GM12878 (cell line): ENCODE measurements at regions not wholly inside any gene's neighbourhood (a gene's known extent, or its start where the extent isn't known, plus 50 kb on each side); places are given as distances from the start of the nearest gene placed in this dataset.

Experiments
- ATAC-seq: fragments of 200-7000 bp; cut with Tn5 transposase; 3 replicates; pipeline ENCODE4 v1.9.1; 2020; ENCODE audit warnings: mild to moderate bottlenecking, moderate library complexity
- BruUV-seq: library from RNA; stranded (reverse); fragments of 400-500 nt; replicated peaks from 2 replicates; lab custom pipeline; 2021; lab: Mats Ljungman, UMichigan
- CTCF ChIA-PET: fragments of 300-600 bp; sonication (Branson Sonifier 250); formaldehyde crosslinking; extraction: SDS; loops from one replicate; lab custom pipeline; 2021; ENCODE audit warnings: inconsistent platforms; lab: Yijun Ruan, JAX
- POLR2A ChIA-PET: fragments of 350-600 bp; formaldehyde crosslinking; extraction: SDS; loops from one replicate; lab custom pipeline; 2021; ENCODE audit warnings: inconsistent platforms; lab: Charles Lee
- RAD21 ChIA-PET: fragments of 300-600 bp; sonication (Branson Sonifier 250); formaldehyde crosslinking; loops from one replicate; lab custom pipeline; 2023; ENCODE audit warnings: antibody characterized with exemption; ENCODE audit not compliant: unreplicated experiment; lab: Charles Lee
- SMC1A ChIA-PET: fragments of 300-600 bp; sonication (Branson Sonifier 250); formaldehyde crosslinking; loops from one replicate; lab custom pipeline; 2023; ENCODE audit not compliant: unreplicated experiment, uncharacterized antibody; lab: Charles Lee
- DNase-seq: peaks from one replicate; pipeline ENCODE4 v3.0.0-alpha.2; 2011; ENCODE audit warnings: low read depth, low spot score
- FAIRE-seq: peaks from 3 replicates; lab custom pipeline; 2011; peaks lifted over from hg19 to GRCh38; lab: Jason Lieb, UNC
- H2AFZ ChIP-seq: 2 replicates; pipeline ENCODE4 v1.6.0; 2011; ENCODE audit warnings: low read depth, low read length, control low read depth; ENCODE audit not compliant: control insufficient read depth
- H3K27ac ChIP-seq: 2 replicates; pipeline ENCODE4 v1.5.1; 2011; ENCODE audit warnings: control low read depth; ENCODE audit not compliant: control insufficient read depth, insufficient read depth
- H3K27me3 ChIP-seq, 2 experiments: replicated peaks in 1 of 2; 2 replicates each; pipeline versions ENCODE4 v1.6.0 to v1.6.1; 2011; ENCODE audit warnings: low read length in 1 of 2; ENCODE audit not compliant: control insufficient read depth in 2 of 2, insufficient read depth in 2 of 2
- H3K36me3 ChIP-seq, 2 experiments: 2 replicates each; pipeline ENCODE4 v1.5.1; 2011; ENCODE audit warnings: low read length in 1 of 2; ENCODE audit not compliant: control insufficient read depth in 2 of 2, insufficient read depth in 2 of 2
- H3K4me1 ChIP-seq: 2 replicates; pipeline ENCODE4 v1.6.1; 2011; ENCODE audit warnings: mild to moderate bottlenecking, low read length, moderate library complexity, mixed read lengths; ENCODE audit not compliant: control insufficient read depth, insufficient read depth
- H3K4me2 ChIP-seq: 2 replicates; pipeline ENCODE4 v1.6.0; 2011; ENCODE audit warnings: control low read depth; ENCODE audit not compliant: control insufficient read depth, insufficient read depth
- H3K4me3 ChIP-seq: fragments of 200-600 bp; sonication (generic); 2 replicates; pipeline ENCODE4 v1.5.1; 2016
- H3K79me2 ChIP-seq: 2 replicates; pipeline ENCODE4 v1.6.0; 2011; ENCODE audit warnings: low read length; ENCODE audit not compliant: control insufficient read depth, insufficient read depth
- H3K9ac ChIP-seq: 2 replicates; pipeline ENCODE4 v1.8.0; 2011; ENCODE audit warnings: low read length, control low read depth, mixed read lengths; ENCODE audit not compliant: control insufficient read depth, insufficient read depth
- H3K9me3 ChIP-seq: replicated peaks from 3 replicates; pipeline ENCODE4 v1.5.1; 2011; ENCODE audit warnings: mild to moderate bottlenecking, low read length; ENCODE audit not compliant: control insufficient read depth, insufficient read depth
- H4K20me1 ChIP-seq: 2 replicates; pipeline ENCODE4 v1.6.0; 2011; ENCODE audit not compliant: control insufficient read depth, insufficient read depth
- BCL11A ChIP-seq: IDR thresholded peaks from 2 replicates; pipeline ENCODE4 v1.6.1; 2011; ENCODE audit warnings: low read depth, low read length
- BRCA1 ChIP-seq: IDR thresholded peaks from 2 replicates; pipeline ENCODE4 v1.6.1; 2011; ENCODE audit warnings: low read depth, low read length, improper control_type of control experiment
- CHD2 ChIP-seq: IDR thresholded peaks from 2 replicates; pipeline ENCODE4 v1.6.1; 2011; ENCODE audit warnings: low read depth, low read length, improper control_type of control experiment, borderline replicate concordance
- HDAC6 ChIP-seq: fragments of 200-600 bp; sonication (generic); IDR thresholded peaks from one replicate; pipeline ENCODE4 v1.8.0; 2017; ENCODE audit warnings: antibody characterized with exemption; ENCODE audit not compliant: unreplicated experiment
- NFIC ChIP-seq: IDR thresholded peaks from 2 replicates; pipeline ENCODE4 v1.6.1; 2012; ENCODE audit warnings: low read depth, mild to moderate bottlenecking, inconsistent platforms, low read length, moderate library complexity
- NFYB ChIP-seq: IDR thresholded peaks from 2 replicates; pipeline ENCODE4 v1.6.1; 2011; ENCODE audit warnings: low read depth, mild to moderate bottlenecking, low read length, improper control_type of control experiment, moderate library complexity; ENCODE audit not compliant: insufficient read depth
- NR2F1 ChIP-seq: fragments of 450-650 bp; conservative IDR thresholded peaks from 2 replicates; pipeline ENCODE4 v1.6.1; 2017; ENCODE audit warnings: mild to moderate bottlenecking
- SMARCA5 ChIP-seq: fragments of 450-650 bp; IDR thresholded peaks from 2 replicates; pipeline ENCODE4 v1.6.1; 2017; ENCODE audit warnings: mild to moderate bottlenecking
- SPI1 ChIP-seq: IDR thresholded peaks from 2 replicates; pipeline ENCODE4 v1.6.1; 2011; ENCODE audit warnings: low read depth, mild to moderate bottlenecking, low read length, moderate library complexity, borderline replicate concordance; ENCODE audit not compliant: insufficient read depth
- SUZ12 ChIP-seq: fragments of 200-600 bp; sonication (generic); IDR thresholded peaks from one replicate; pipeline ENCODE4 v1.6.1; 2018; ENCODE audit warnings: antibody characterized with exemption, mild to moderate bottlenecking; ENCODE audit not compliant: unreplicated experiment
- TCF12 ChIP-seq: IDR thresholded peaks from 2 replicates; pipeline ENCODE4 v1.6.1; 2011; ENCODE audit warnings: low read depth, mild to moderate bottlenecking, low read length
- ZBED1 ChIP-seq: IDR thresholded peaks from 2 replicates; pipeline ENCODE4 v1.6.1; 2016; ENCODE audit warnings: borderline replicate concordance
- ZNF207 ChIP-seq: fragments of 450-650 bp; IDR thresholded peaks from 2 replicates; pipeline ENCODE4 v1.6.1; 2014; ENCODE audit warnings: antibody characterized with exemption, mild to moderate bottlenecking, borderline replicate concordance
- ZSCAN29 ChIP-seq: fragments of 450-650 bp; IDR thresholded peaks from 2 replicates; pipeline ENCODE4 v1.6.1; 2017; ENCODE audit warnings: mild to moderate bottlenecking, moderate library complexity
- ZZZ3 ChIP-seq: IDR thresholded peaks from 2 replicates; pipeline ENCODE4 v1.6.1; 2011; ENCODE audit warnings: low read depth; ENCODE audit not compliant: control insufficient read depth, insufficient read length
- WGBS: methylation state at CpG from one replicate; pipeline ENCODE4 v1.1.6; 2016; ENCODE audit warnings: low lambda C conversion rate; ENCODE audit not compliant: insufficient replicate concordance, insufficient coverage; ENCODE audit errors: missing lambda C conversion rate; 5-methylcytosine and 5-hydroxymethylcytosine counted together
- in situ Hi-C: fragments of 300-500 bp; cut with MboI; formaldehyde crosslinking; loops from 9 replicates; pipeline ENCODE4 v1.14.3; 2018; ENCODE audit warnings: mixed read lengths
- intact Hi-C: fragments of 100-400 bp; cut with micrococcal nuclease; formaldehyde crosslinking; loops from one replicate; pipeline ENCODE4 v1.14.2; 2022; ENCODE audit not compliant: unreplicated experiment
- TF ChIP-seq, protein P1 (sequence below): IDR thresholded peaks from 2 replicates; pipeline ENCODE4 v1.6.1; 2012; ENCODE audit warnings: improper control_type of control experiment, low read depth, low read length; ENCODE audit not compliant: insufficient replicate concordance
- TF ChIP-seq, protein P2 (sequence below): fragments of 450-650 bp; IDR thresholded peaks from 2 replicates; pipeline ENCODE4 v1.6.1; 2016; ENCODE audit warnings: mild to moderate bottlenecking
- TF ChIP-seq, protein P3 (sequence below): fragments of 150-350 bp; IDR thresholded peaks from 2 replicates; pipeline ENCODE4 v1.6.1; 2016; ENCODE audit warnings: low read depth, low read length

DNA sequence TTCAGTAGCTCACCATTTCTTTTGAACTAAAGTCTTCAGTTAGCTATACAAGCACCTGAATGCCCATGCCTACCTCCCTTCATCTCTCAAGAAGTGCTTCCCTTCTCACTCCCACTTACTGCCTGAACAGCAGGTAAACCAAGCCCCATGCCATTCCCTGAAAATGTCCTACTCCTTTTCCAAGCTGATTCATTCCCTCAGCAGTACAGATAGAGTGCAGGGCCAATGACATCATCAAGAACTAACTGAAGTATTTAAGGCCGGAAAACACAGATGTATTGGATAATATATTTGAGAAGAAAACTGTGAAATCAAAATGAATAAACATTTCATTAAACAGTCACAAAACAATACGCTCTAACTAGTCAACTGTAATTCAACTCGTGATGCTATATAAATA lies 478.8 kb upstream of the CDH11 start:
- POLR2A ChIA-PET, result no interaction called here
- no peaks in the 10 kb centered on the region for H4K20me1 ChIP-seq
- SMC1A ChIA-PET, result no interaction called here
- CTCF ChIA-PET, result no interaction called here
- H3K4me1 ChIP-seq, result no peaks in the 10 kb centered on the region
- no peak overlapping the region for H2AFZ ChIP-seq
- H3K79me2 ChIP-seq, result no peaks in the 10 kb centered on the region
- DNase-seq, result no peak
- FAIRE-seq, result no peak
- WGBS, result 24% methylated on average over 3 of the region's 3 CpGs
- H3K9ac ChIP-seq, result no peak overlapping the region
- no TSS peak for BruUV-seq
- in situ Hi-C loops, result no loop called here
- no peaks in the 10 kb centered on the region for H3K9me3 ChIP-seq
- no peak overlapping the region for H3K27ac ChIP-seq
- H3K36me3 ChIP-seq, result no peaks in the 10 kb centered on the region
- H3K4me2 ChIP-seq, result no peak overlapping the region
- intact Hi-C loops, result no loop called here
- no peaks in the 10 kb centered on the region for H3K27me3 ChIP-seq
- H3K4me3 ChIP-seq, result no peak overlapping the region
- ATAC-seq, result no peak
- RAD21 ChIA-PET, result no interaction called here
- TF ChIP-seq SMARCA5 (no peak), NFYB (no peak), CHD2 (no peak), BRCA1 (no peak), TCF12 (no peak), NFIC (no peak), NR2F1 (no peak), ZNF207 (no peak), ZSCAN29 (no peak), ZZZ3 (no peak), BCL11A (no peak), HDAC6 (no peak), SUZ12 (no peak), SPI1 (no peak), ZBED1 (no peak)
- TF ChIP-seq, protein P1, sequence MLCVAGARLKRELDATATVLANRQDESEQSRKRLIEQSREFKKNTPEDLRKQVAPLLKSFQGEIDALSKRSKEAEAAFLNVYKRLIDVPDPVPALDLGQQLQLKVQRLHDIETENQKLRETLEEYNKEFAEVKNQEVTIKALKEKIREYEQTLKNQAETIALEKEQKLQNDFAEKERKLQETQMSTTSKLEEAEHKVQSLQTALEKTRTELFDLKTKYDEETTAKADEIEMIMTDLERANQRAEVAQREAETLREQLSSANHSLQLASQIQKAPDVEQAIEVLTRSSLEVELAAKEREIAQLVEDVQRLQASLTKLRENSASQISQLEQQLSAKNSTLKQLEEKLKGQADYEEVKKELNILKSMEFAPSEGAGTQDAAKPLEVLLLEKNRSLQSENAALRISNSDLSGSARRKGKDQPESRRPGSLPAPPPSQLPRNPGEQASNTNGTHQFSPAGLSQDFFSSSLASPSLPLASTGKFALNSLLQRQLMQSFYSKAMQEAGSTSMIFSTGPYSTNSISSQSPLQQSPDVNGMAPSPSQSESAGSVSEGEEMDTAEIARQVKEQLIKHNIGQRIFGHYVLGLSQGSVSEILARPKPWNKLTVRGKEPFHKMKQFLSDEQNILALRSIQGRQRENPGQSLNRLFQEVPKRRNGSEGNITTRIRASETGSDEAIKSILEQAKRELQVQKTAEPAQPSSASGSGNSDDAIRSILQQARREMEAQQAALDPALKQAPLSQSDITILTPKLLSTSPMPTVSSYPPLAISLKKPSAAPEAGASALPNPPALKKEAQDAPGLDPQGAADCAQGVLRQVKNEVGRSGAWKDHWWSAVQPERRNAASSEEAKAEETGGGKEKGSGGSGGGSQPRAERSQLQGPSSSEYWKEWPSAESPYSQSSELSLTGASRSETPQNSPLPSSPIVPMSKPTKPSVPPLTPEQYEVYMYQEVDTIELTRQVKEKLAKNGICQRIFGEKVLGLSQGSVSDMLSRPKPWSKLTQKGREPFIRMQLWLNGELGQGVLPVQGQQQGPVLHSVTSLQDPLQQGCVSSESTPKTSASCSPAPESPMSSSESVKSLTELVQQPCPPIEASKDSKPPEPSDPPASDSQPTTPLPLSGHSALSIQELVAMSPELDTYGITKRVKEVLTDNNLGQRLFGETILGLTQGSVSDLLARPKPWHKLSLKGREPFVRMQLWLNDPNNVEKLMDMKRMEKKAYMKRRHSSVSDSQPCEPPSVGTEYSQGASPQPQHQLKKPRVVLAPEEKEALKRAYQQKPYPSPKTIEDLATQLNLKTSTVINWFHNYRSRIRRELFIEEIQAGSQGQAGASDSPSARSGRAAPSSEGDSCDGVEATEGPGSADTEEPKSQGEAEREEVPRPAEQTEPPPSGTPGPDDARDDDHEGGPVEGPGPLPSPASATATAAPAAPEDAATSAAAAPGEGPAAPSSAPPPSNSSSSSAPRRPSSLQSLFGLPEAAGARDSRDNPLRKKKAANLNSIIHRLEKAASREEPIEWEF, result no peak
- TF ChIP-seq, protein P2, sequence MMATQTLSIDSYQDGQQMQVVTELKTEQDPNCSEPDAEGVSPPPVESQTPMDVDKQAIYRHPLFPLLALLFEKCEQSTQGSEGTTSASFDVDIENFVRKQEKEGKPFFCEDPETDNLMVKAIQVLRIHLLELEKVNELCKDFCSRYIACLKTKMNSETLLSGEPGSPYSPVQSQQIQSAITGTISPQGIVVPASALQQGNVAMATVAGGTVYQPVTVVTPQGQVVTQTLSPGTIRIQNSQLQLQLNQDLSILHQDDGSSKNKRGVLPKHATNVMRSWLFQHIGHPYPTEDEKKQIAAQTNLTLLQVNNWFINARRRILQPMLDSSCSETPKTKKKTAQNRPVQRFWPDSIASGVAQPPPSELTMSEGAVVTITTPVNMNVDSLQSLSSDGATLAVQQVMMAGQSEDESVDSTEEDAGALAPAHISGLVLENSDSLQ, result no peak
- TF ChIP-seq, protein P3, sequence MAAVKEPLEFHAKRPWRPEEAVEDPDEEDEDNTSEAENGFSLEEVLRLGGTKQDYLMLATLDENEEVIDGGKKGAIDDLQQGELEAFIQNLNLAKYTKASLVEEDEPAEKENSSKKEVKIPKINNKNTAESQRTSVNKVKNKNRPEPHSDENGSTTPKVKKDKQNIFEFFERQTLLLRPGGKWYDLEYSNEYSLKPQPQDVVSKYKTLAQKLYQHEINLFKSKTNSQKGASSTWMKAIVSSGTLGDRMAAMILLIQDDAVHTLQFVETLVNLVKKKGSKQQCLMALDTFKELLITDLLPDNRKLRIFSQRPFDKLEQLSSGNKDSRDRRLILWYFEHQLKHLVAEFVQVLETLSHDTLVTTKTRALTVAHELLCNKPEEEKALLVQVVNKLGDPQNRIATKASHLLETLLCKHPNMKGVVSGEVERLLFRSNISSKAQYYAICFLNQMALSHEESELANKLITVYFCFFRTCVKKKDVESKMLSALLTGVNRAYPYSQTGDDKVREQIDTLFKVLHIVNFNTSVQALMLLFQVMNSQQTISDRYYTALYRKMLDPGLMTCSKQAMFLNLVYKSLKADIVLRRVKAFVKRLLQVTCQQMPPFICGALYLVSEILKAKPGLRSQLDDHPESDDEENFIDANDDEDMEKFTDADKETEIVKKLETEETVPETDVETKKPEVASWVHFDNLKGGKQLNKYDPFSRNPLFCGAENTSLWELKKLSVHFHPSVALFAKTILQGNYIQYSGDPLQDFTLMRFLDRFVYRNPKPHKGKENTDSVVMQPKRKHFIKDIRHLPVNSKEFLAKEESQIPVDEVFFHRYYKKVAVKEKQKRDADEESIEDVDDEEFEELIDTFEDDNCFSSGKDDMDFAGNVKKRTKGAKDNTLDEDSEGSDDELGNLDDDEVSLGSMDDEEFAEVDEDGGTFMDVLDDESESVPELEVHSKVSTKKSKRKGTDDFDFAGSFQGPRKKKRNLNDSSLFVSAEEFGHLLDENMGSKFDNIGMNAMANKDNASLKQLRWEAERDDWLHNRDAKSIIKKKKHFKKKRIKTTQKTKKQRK, result no peak
